ENCODE measurements at regions not wholly inside any gene's neighbourhood (a gene's known extent, or its start where the extent isn't known, plus 50 kb on each side); places are given as distances from the start of the nearest gene placed in this dataset.

DNA sequence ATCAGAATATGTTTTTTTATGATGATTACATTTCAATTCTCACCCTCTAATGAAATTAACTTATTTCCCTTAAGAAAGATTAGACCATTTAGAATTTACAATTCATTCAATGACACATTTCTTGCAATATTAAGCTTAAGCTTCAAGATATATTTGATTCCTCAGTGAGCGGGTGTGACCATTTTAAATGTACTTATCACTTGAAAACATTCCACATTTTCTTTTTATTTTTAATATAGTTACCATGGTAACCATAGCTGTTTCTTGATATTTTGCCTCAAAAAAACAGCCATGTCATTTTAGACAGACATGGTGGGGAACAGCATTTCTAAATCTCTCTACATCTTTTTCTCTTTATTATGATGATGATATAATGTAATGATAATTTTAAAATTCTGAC is 1029.0 kb upstream of the B3GALT2 start:
- no peak overlapping the region for H3K4me2 ChIP-seq (ENCODE audit: low read length)
- RAD21 ChIA-PET (ENCODE audit: low non-redundant PET in 1 of 2, low total read pairs in 2 of 2, uncharacterized antibody in 2 of 2, unreplicated experiment in 2 of 2): no interaction called here

More for the DNA sequence above, 1029.0 kb upstream of the B3GALT2 start:
- POLR2A ChIA-PET: no interaction called here
- H3K9ac ChIP-seq (ENCODE audit: low read length): no peak overlapping the region
- no peaks in the 10 kb centered on the region for H4K20me1 ChIP-seq (ENCODE audit: insufficient read depth)
- H3K79me2 ChIP-seq (ENCODE audit: insufficient read depth, low read length): no peaks in the 10 kb centered on the region
- no peak for DNase-seq (ENCODE audit: low read depth, low spot score)
- H3K27me3 ChIP-seq (ENCODE audit: insufficient read depth, low read length): no peaks in the 10 kb centered on the region
- H3K9me3 ChIP-seq (ENCODE audit: control insufficient read depth in 1 of 2, insufficient read depth in 1 of 2, low read depth in 1 of 2, low read length in 2 of 2): no peaks in the 10 kb centered on the region
- TF ChIP-seq SIN3A (IDR thresholded peaks at IDR 0.05; ENCODE audit: low read depth) (no peak), JUND (IDR thresholded peaks at IDR 0.05) (no peak), EGR1 (IDR thresholded peaks at IDR 0.05; ENCODE audit: low read depth) (no peak), YY1 (IDR thresholded peaks at IDR 0.05; ENCODE audit: extremely low read depth, insufficient replicate concordance, low read depth, low read length) (no peak), CEBPB (IDR thresholded peaks at IDR 0.05; ENCODE audit: low read depth) (no peak), SP1 (IDR thresholded peaks at IDR 0.05; ENCODE audit: low read depth) (no peak), CBX3 (IDR thresholded peaks at IDR 0.05; ENCODE audit: low read depth) (no peak), SRF (IDR thresholded peaks at IDR 0.05; ENCODE audit: low read depth) (no peak), EZH2 (IDR thresholded peaks at IDR 0.05) (no peak), POLR2A (IDR thresholded peaks at IDR 0.05; ENCODE audit: borderline replicate concordance, extremely low read depth, insufficient read depth, insufficient read length) (no peak), ZNF274 (IDR thresholded peaks at IDR 0.05; ENCODE audit: low read depth, low read length) (no peak), POLR2AphosphoS5 (IDR thresholded peaks at IDR 0.05; ENCODE audit: low read depth, low read length) (no peak), ZFX (IDR thresholded peaks at IDR 0.05) (no peak), ELF1 (IDR thresholded peaks at IDR 0.05; ENCODE audit: borderline replicate concordance, low read depth) (no peak)
- TF ChIP-seq, protein P1, sequence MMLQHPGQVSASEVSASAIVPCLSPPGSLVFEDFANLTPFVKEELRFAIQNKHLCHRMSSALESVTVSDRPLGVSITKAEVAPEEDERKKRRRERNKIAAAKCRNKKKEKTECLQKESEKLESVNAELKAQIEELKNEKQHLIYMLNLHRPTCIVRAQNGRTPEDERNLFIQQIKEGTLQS (IDR thresholded peaks at IDR 0.05): no peak
- TF ChIP-seq, protein P2, sequence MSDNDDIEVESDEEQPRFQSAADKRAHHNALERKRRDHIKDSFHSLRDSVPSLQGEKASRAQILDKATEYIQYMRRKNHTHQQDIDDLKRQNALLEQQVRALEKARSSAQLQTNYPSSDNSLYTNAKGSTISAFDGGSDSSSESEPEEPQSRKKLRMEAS (IDR thresholded peaks at IDR 0.05): no peak
- TF ChIP-seq, protein P3, sequence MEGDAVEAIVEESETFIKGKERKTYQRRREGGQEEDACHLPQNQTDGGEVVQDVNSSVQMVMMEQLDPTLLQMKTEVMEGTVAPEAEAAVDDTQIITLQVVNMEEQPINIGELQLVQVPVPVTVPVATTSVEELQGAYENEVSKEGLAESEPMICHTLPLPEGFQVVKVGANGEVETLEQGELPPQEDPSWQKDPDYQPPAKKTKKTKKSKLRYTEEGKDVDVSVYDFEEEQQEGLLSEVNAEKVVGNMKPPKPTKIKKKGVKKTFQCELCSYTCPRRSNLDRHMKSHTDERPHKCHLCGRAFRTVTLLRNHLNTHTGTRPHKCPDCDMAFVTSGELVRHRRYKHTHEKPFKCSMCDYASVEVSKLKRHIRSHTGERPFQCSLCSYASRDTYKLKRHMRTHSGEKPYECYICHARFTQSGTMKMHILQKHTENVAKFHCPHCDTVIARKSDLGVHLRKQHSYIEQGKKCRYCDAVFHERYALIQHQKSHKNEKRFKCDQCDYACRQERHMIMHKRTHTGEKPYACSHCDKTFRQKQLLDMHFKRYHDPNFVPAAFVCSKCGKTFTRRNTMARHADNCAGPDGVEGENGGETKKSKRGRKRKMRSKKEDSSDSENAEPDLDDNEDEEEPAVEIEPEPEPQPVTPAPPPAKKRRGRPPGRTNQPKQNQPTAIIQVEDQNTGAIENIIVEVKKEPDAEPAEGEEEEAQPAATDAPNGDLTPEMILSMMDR (IDR thresholded peaks at IDR 0.05 in 2 of 3, conservative IDR thresholded peaks at IDR 0.05 in 1 of 3; ENCODE audit: borderline replicate concordance in 1 of 3, insufficient read depth in 1 of 3, low read depth in 2 of 3, low read length in 2 of 3): no peak
- TF ChIP-seq, protein P4, sequence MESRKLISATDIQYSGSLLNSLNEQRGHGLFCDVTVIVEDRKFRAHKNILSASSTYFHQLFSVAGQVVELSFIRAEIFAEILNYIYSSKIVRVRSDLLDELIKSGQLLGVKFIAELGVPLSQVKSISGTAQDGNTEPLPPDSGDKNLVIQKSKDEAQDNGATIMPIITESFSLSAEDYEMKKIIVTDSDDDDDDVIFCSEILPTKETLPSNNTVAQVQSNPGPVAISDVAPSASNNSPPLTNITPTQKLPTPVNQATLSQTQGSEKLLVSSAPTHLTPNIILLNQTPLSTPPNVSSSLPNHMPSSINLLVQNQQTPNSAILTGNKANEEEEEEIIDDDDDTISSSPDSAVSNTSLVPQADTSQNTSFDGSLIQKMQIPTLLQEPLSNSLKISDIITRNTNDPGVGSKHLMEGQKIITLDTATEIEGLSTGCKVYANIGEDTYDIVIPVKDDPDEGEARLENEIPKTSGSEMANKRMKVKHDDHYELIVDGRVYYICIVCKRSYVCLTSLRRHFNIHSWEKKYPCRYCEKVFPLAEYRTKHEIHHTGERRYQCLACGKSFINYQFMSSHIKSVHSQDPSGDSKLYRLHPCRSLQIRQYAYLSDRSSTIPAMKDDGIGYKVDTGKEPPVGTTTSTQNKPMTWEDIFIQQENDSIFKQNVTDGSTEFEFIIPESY (IDR thresholded peaks at IDR 0.05; ENCODE audit: extremely low read depth, insufficient replicate concordance, low read length): no peak
- H3K4me1 ChIP-seq (ENCODE audit: control insufficient read depth in 1 of 2, insufficient read depth in 2 of 2, low read length in 2 of 2): no peaks in the 10 kb centered on the region
- no peak for ATAC-seq
- intact Hi-C loops (cut with micrococcal nuclease): no loop called here
- H3K9me2 ChIP-seq (ENCODE audit: insufficient read depth): no peaks in the 10 kb centered on the region
- H3K36me3 ChIP-seq (ENCODE audit: control insufficient read depth in 1 of 2, insufficient read depth in 2 of 2, low read length in 2 of 2): no peaks in the 10 kb centered on the region
- CTCF ChIA-PET: no interaction called here
- BruUV-seq (replicated peaks): no TSS peak
- H3K27ac ChIP-seq (ENCODE audit: low read depth, low read length): no peak overlapping the region
- no peak overlapping the region for H2AFZ ChIP-seq (ENCODE audit: low read depth, low read length, poor library complexity, severe bottlenecking)
- H3K4me3 ChIP-seq (replicated peaks in 1 of 2; ENCODE audit: low read depth in 1 of 2, low read length in 2 of 2): no peak overlapping the region

Measured in HCT116 (cell line).